Lower leg skin (tissue), 3 donors: ENCODE measurements at regions not wholly inside any gene's neighbourhood (a gene's known extent, or its start where the extent isn't known, plus 50 kb on each side); places are given as distances from the start of the nearest gene placed in this dataset.

Source experiments
- POLR2A ChIP-seq, 2 donors: fragments of 450-650 bp; IDR thresholded peaks; one replicate each; pipeline ENCODE4 v1.6.1; 2016 to 2017; ENCODE audit warnings: antibody characterized with exemption in 2 of 2, mild to moderate bottlenecking in 1 of 2, moderate library complexity in 1 of 2
- TF ChIP-seq, protein P1 (sequence below), 3 donors: fragments of 450-650 bp; IDR thresholded peaks; one replicate each; pipeline ENCODE4 v1.5.1; 2016; ENCODE audit warnings: antibody characterized with exemption in 3 of 3, mild to moderate bottlenecking in 3 of 3, moderate library complexity in 2 of 3

GRCh38 chr22:27115410-27115809 lies 458.0 kb downstream of the MIAT start:
- TF ChIP-seq, protein P1, sequence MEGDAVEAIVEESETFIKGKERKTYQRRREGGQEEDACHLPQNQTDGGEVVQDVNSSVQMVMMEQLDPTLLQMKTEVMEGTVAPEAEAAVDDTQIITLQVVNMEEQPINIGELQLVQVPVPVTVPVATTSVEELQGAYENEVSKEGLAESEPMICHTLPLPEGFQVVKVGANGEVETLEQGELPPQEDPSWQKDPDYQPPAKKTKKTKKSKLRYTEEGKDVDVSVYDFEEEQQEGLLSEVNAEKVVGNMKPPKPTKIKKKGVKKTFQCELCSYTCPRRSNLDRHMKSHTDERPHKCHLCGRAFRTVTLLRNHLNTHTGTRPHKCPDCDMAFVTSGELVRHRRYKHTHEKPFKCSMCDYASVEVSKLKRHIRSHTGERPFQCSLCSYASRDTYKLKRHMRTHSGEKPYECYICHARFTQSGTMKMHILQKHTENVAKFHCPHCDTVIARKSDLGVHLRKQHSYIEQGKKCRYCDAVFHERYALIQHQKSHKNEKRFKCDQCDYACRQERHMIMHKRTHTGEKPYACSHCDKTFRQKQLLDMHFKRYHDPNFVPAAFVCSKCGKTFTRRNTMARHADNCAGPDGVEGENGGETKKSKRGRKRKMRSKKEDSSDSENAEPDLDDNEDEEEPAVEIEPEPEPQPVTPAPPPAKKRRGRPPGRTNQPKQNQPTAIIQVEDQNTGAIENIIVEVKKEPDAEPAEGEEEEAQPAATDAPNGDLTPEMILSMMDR (IDR thresholded peaks at IDR 0.05) = no peak
- no peak for TF ChIP-seq POLR2A (IDR thresholded peaks at IDR 0.05)
